ENCODE measurements at regions not wholly inside any gene's neighbourhood (a gene's known extent, or its start where the extent isn't known, plus 50 kb on each side); places are given as distances from the start of the nearest gene placed in this dataset.

DNA sequence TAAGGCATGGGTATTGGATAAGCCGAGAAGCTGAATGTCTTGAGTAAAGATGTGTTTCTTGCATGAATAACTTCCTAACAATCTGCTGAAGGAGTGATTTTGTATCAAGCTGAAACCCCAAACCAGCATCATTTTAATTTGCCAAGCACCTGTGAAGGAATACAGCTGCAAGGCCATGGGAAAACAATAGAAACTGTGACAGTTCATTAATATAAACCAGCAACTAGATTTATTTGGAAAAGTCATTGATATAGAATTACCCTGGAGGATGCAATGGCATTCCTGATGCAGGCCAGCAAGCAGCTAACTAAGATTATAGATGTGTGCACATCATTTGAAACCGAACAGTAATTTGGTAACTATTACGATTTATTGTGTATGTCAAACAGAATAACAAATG lies 155.7 kb upstream of the TCF4 start:
- Histone ChIP-seq H3K9ac (ENCODE audit: insufficient read length) (no peak overlapping the region), H3K27ac (no peak overlapping the region), H3K36me3 (ENCODE audit: insufficient read depth, low read length) (no peaks in the 10 kb centered on the region), H3K4me3 (no peak overlapping the region), H3K9me3 (ENCODE audit: low read depth, low read length) (no peaks in the 10 kb centered on the region)
- DNase-seq (ENCODE audit: low read depth, low spot score), result no peak
- TF ChIP-seq EZH2 (IDR thresholded peaks at IDR 0.05) (no peak), POLR2AphosphoS5 (IDR thresholded peaks at IDR 0.05; ENCODE audit: borderline replicate concordance, low read depth, low read length) (no peak), FOXP2 (optimal IDR thresholded peaks at IDR 0.05; ENCODE audit: control extremely low read depth, extremely low read length, insufficient read depth) (no peak)

DNA sequence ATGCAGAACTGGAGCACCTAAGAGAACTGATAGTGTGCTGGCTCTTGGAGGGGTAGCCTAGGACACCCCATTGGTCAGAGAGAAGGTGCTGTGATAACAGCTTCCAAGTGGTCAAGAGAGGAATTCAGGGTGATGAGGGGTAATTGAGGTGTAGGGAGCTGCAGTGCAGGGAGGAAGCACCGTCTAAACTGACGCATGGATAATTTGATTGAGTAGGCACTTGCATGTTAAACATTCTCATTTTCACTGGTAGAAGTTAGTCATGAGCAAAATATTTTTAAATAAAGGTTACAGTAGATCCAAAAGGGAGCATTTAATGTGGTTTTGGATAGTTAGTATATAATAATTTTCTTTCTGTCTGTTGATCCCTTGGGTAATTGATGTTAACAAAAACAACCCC lies 155.1 kb upstream of the TCF4 start:
- TF ChIP-seq POLR2AphosphoS5 (IDR thresholded peaks at IDR 0.05; ENCODE audit: borderline replicate concordance, low read depth, low read length) (no peak), FOXP2 (optimal IDR thresholded peaks at IDR 0.05; ENCODE audit: control extremely low read depth, extremely low read length, insufficient read depth) (no peak), EZH2 (IDR thresholded peaks at IDR 0.05) (no peak)
- no peak for DNase-seq (ENCODE audit: low read depth, low spot score)
- Histone ChIP-seq H3K27ac (no peak overlapping the region), H3K4me3 (no peak overlapping the region), H3K9ac (ENCODE audit: insufficient read length) (no peak overlapping the region), H3K36me3 (ENCODE audit: insufficient read depth, low read length) (no peaks in the 10 kb centered on the region), H3K9me3 (ENCODE audit: low read depth, low read length) (no peaks in the 10 kb centered on the region)

GRCh38 chr18:55739488-55739887 lies 151.5 kb upstream of the TCF4 start:
- Histone ChIP-seq H3K27ac (no peak overlapping the region), H3K9ac (ENCODE audit: insufficient read length) (no peak overlapping the region), H3K36me3 (ENCODE audit: insufficient read depth, low read length) (no peaks in the 10 kb centered on the region), H3K9me3 (ENCODE audit: low read depth, low read length) (no peaks in the 10 kb centered on the region), H3K4me3 (no peak overlapping the region)
- no peak for DNase-seq (ENCODE audit: low read depth, low spot score)
- no peak for TF ChIP-seq FOXP2 (optimal IDR thresholded peaks at IDR 0.05; ENCODE audit: control extremely low read depth, extremely low read length, insufficient read depth)
- no peak for TF ChIP-seq EZH2 (IDR thresholded peaks at IDR 0.05)

GRCh38 chr18:55738483-55739114 lies 150.6 kb upstream of the TCF4 start:
- no peaks in the 10 kb centered on the region for H3K9me3 ChIP-seq (ENCODE audit: low read depth, low read length)
- DNase-seq (ENCODE audit: low read depth, low spot score), result no peak
- no peak overlapping the region for H3K9ac ChIP-seq (ENCODE audit: insufficient read length)
- H3K4me3 ChIP-seq, result no peak overlapping the region
- H3K36me3 ChIP-seq (ENCODE audit: insufficient read depth, low read length), result no peaks in the 10 kb centered on the region
- H3K27ac ChIP-seq, result no peak overlapping the region
- TF ChIP-seq POLR2AphosphoS5 (IDR thresholded peaks at IDR 0.05; ENCODE audit: borderline replicate concordance, low read depth, low read length) (no peak), FOXP2 (optimal IDR thresholded peaks at IDR 0.05; ENCODE audit: control extremely low read depth, extremely low read length, insufficient read depth) (no peak), EZH2 (IDR thresholded peaks at IDR 0.05) (no peak)

DNA sequence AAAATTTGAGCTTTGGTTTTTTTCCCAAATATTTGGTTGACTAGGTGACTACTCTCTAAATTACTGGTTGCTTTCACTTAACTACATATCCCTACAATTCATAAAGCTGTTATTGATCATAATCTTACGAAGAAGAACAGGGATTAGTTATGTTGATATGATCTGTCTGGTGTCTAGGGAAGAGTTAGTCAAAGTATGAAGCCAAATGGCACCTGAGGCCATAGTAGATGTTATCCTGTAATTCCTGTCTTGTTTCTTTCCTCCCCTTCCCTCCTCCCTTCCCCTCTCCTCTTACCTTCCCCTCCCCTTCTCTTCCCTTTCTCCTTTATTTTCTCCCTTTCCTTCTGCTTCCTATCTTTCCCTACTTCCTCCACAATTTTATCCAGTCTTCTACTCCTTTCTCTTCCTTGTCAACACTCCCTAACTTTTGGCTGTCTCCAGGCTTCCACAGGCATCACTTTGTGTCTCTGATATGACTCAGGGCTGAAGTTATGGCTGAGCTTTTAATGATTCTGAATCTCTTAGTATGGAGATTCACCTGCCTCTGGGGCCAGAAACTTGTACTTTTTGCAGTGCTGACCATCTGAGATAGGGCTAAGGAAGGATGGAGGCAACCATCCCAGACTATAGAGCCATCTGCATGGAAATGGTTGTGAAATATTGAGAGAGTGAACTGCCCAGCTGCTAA lies 149.9 kb upstream of the TCF4 start:
- TF ChIP-seq POLR2AphosphoS5 (IDR thresholded peaks at IDR 0.05; ENCODE audit: borderline replicate concordance, low read depth, low read length) (no peak), EZH2 (IDR thresholded peaks at IDR 0.05) (no peak), FOXP2 (optimal IDR thresholded peaks at IDR 0.05; ENCODE audit: control extremely low read depth, extremely low read length, insufficient read depth) (no peak)
- DNase-seq (ENCODE audit: low read depth, low spot score), result no peak
- no peak overlapping the region for H3K4me3 ChIP-seq
- no peak overlapping the region for H3K9ac ChIP-seq (ENCODE audit: insufficient read length)
- no peaks in the 10 kb centered on the region for H3K9me3 ChIP-seq (ENCODE audit: low read depth, low read length)
- no peaks in the 10 kb centered on the region for H3K36me3 ChIP-seq (ENCODE audit: insufficient read depth, low read length)
- H3K27ac ChIP-seq, result no peak overlapping the region

- Histone ChIP-seq H3K4me3 (no peak overlapping the region), H3K9me3 (ENCODE audit: low read depth, low read length) (no peaks in the 10 kb centered on the region), H3K9ac (ENCODE audit: insufficient read length) (no peak overlapping the region), H3K36me3 (ENCODE audit: insufficient read depth, low read length) (no peaks in the 10 kb centered on the region), H3K27ac (no peak overlapping the region)
- TF ChIP-seq POLR2AphosphoS5 (IDR thresholded peaks at IDR 0.05; ENCODE audit: borderline replicate concordance, low read depth, low read length) (no peak), EZH2 (IDR thresholded peaks at IDR 0.05) (no peak), FOXP2 (optimal IDR thresholded peaks at IDR 0.05; ENCODE audit: control extremely low read depth, extremely low read length, insufficient read depth) (no peak)
- no peak for DNase-seq (ENCODE audit: low read depth, low spot score)
Observed at GRCh38 chr18:55737266-55737665, 149.3 kb upstream of the TCF4 start.

DNA sequence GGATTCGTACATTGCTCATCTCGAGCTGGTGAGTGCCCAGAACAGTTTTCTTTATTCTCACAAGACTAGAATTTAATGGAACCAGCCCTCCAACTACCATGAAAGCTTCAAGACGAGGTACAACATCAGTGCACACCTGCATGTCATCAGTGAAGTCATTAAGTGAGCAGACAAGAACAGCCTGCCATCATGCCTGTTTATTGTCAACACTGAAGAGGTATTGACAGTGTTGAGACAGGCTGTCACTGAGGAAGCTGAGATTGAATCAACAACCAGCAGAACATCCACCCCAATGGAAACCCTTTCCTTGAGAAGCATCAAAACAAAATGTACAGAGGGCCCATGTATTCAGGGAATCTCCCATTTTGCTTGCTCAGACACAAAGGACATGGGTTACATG lies 148.0 kb upstream of the TCF4 start:
- DNase-seq (ENCODE audit: low read depth, low spot score), result no peak
- H3K9me3 ChIP-seq (ENCODE audit: low read depth, low read length), result no peaks in the 10 kb centered on the region
- H3K4me3 ChIP-seq, result no peak overlapping the region
- no peaks in the 10 kb centered on the region for H3K36me3 ChIP-seq (ENCODE audit: insufficient read depth, low read length)
- no peak overlapping the region for H3K27ac ChIP-seq
- H3K9ac ChIP-seq (ENCODE audit: insufficient read length), result no peak overlapping the region
- TF ChIP-seq EZH2 (IDR thresholded peaks at IDR 0.05) (no peak), FOXP2 (optimal IDR thresholded peaks at IDR 0.05; ENCODE audit: control extremely low read depth, extremely low read length, insufficient read depth) (no peak), POLR2AphosphoS5 (IDR thresholded peaks at IDR 0.05; ENCODE audit: borderline replicate concordance, low read depth, low read length) (no peak)

DNA sequence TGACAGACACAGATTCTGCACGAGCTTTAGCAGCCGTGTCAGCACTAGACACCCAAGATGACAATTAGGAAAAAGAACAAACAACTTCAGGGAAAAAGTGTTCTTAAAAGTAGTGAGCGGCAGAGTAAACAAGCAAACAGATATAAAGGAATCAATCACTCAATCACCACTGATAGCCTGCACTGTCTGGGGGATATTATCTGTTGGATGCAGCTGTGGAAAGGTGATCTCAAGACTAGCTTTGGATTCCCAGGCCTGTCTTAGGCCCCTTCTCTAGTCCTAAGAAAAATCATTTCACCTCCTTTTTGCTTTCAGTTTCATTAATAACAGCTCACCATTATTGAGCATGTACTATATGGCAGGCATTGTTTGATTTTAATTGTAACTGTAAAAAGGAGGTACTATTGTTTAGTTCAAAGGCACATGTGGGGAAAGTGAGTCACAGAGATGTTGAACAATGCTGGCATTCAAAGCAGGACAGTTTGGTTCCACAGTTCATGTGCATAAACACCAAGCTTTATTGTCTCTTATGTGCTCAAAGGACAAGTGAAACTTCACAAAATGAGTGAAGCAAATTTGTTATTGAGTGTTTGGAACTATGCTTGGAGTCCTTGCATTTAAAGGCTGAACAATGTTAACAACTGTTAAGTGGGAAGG lies 147.3 kb upstream of the TCF4 start:
- no peak overlapping the region for H3K9ac ChIP-seq (ENCODE audit: insufficient read length)
- H3K4me3 ChIP-seq, result no peak overlapping the region
- H3K9me3 ChIP-seq (ENCODE audit: low read depth, low read length), result no peaks in the 10 kb centered on the region
- TF ChIP-seq POLR2AphosphoS5 (IDR thresholded peaks at IDR 0.05; ENCODE audit: borderline replicate concordance, low read depth, low read length), result no peak
- no peak for TF ChIP-seq FOXP2 (optimal IDR thresholded peaks at IDR 0.05; ENCODE audit: control extremely low read depth, extremely low read length, insufficient read depth)
- TF ChIP-seq EZH2 (IDR thresholded peaks at IDR 0.05), result no peak
- no peak overlapping the region for H3K27ac ChIP-seq
- DNase-seq (ENCODE audit: low read depth, low spot score), result no peak
- H3K36me3 ChIP-seq (ENCODE audit: insufficient read depth, low read length), result no peaks in the 10 kb centered on the region

Data from SK-N-MC (cell line).